ENCODE measurements at regions not wholly inside any gene's neighbourhood (a gene's known extent, or its start where the extent isn't known, plus 50 kb on each side); places are given as distances from the start of the nearest gene placed in this dataset.

- Histone ChIP-seq H3K27me3 (replicated peaks; ENCODE audit: control insufficient read depth, insufficient read depth, low read length) (no peaks in the 10 kb centered on the region), H3K4me3 (replicated peaks; ENCODE audit: low read depth, low read length) (no peak overlapping the region), H3K36me3 (ENCODE audit: control insufficient read depth, insufficient read depth, low read length) (no peaks in the 10 kb centered on the region)
- no peak for TF ChIP-seq CTCF (IDR thresholded peaks at IDR 0.05; ENCODE audit: insufficient read depth, low read length, poor library complexity, severe bottlenecking)
- DNase-seq (ENCODE audit: extremely low read depth, insufficient read length), result no peak
These were observed 152.0 kb upstream of the CCND2 start for GRCh38 chr12:4121506-4122020.

- no peak for TF ChIP-seq CTCF (IDR thresholded peaks at IDR 0.05; ENCODE audit: insufficient read depth, low read length, poor library complexity, severe bottlenecking)
- Histone ChIP-seq H3K36me3 (ENCODE audit: control insufficient read depth, insufficient read depth, low read length) (no peaks in the 10 kb centered on the region), H3K4me3 (replicated peaks; ENCODE audit: low read depth, low read length) (no peak overlapping the region)
These were observed 153.1 kb upstream of the CCND2 start for GRCh38 chr12:4120316-4120917.

GRCh38 chr12:4119157-4119761 is 154.3 kb upstream of the CCND2 start:
- H3K27me3 ChIP-seq (replicated peaks; ENCODE audit: control insufficient read depth, insufficient read depth, low read length), result no peaks in the 10 kb centered on the region
- no peaks in the 10 kb centered on the region for H3K36me3 ChIP-seq (ENCODE audit: control insufficient read depth, insufficient read depth, low read length)
- peak; percentile 78 for DNase-seq (ENCODE audit: extremely low read depth, insufficient read length)
- no peak for TF ChIP-seq CTCF (IDR thresholded peaks at IDR 0.05; ENCODE audit: insufficient read depth, low read length, poor library complexity, severe bottlenecking)
- no peak overlapping the region for H3K4me3 ChIP-seq (replicated peaks; ENCODE audit: low read depth, low read length)

More at GRCh38 chr12:4120316-4120917, 153.1 kb upstream of the CCND2 start:
- DNase-seq (ENCODE audit: extremely low read depth, insufficient read length), result no peak
- H3K27me3 ChIP-seq (replicated peaks; ENCODE audit: control insufficient read depth, insufficient read depth, low read length), result no peaks in the 10 kb centered on the region

- no peak for TF ChIP-seq CTCF (IDR thresholded peaks at IDR 0.05; ENCODE audit: insufficient read depth, low read length, poor library complexity, severe bottlenecking)
- Histone ChIP-seq H3K36me3 (ENCODE audit: control insufficient read depth, insufficient read depth, low read length) (no peaks in the 10 kb centered on the region), H3K4me3 (replicated peaks; ENCODE audit: low read depth, low read length) (peak overlapping the region; percentile 33), H3K27me3 (replicated peaks; ENCODE audit: control insufficient read depth, insufficient read depth, low read length) (no peaks in the 10 kb centered on the region)
- DNase-seq (ENCODE audit: extremely low read depth, insufficient read length), result peak; percentile 76
These were observed 154.9 kb upstream of the CCND2 start for GRCh38 chr12:4118601-4119156.

- H3K4me3 ChIP-seq (replicated peaks; ENCODE audit: low read depth, low read length), result peak overlapping the region; percentile 52
- DNase-seq (ENCODE audit: extremely low read depth, insufficient read length), result peak; percentile 65
- H3K36me3 ChIP-seq (ENCODE audit: control insufficient read depth, insufficient read depth, low read length), result no peaks in the 10 kb centered on the region
- H3K27me3 ChIP-seq (replicated peaks; ENCODE audit: control insufficient read depth, insufficient read depth, low read length), result no peaks in the 10 kb centered on the region
- no peak for TF ChIP-seq CTCF (IDR thresholded peaks at IDR 0.05; ENCODE audit: insufficient read depth, low read length, poor library complexity, severe bottlenecking)
These were observed 155.5 kb upstream of the CCND2 start for GRCh38 chr12:4118017-4118510.

All from GM06990 (cell line).